ENCODE measurements at regions not wholly inside any gene's neighbourhood (a gene's known extent, or its start where the extent isn't known, plus 50 kb on each side); places are given as distances from the start of the nearest gene placed in this dataset.

DNA sequence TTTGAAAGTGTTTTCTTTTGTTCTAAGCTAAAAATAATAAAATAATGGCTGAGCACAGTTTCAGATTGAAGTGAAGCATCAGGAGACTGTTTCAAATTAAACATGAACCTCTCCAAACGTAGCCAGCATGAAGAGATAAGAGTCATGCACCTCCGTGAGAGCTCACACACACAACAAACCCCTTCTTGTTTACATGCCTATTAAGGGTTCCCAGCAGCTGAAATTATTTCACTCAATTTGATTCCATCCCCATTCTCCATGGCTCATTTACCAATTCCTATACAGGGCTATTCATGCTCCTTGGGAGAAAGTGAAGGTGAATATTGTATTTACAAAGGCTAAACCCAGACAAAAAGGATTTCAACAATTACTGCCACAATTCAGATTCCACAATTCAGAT lies 954.1 kb upstream of the INTU start:
- no peak overlapping the region for H3K27ac ChIP-seq
- no peaks in the 10 kb centered on the region for H3K27me3 ChIP-seq (ENCODE audit: insufficient read depth, low read depth, severe bottlenecking)
- no peak overlapping the region for H3K4me3 ChIP-seq (ENCODE audit: low read depth, low read length)
- no peak for DNase-seq
- H3K9me3 ChIP-seq (ENCODE audit: severe bottlenecking) = peaks cover 4% of the 10 kb centered on the region
- no peaks in the 10 kb centered on the region for H3K36me3 ChIP-seq
- TF ChIP-seq, protein P1, sequence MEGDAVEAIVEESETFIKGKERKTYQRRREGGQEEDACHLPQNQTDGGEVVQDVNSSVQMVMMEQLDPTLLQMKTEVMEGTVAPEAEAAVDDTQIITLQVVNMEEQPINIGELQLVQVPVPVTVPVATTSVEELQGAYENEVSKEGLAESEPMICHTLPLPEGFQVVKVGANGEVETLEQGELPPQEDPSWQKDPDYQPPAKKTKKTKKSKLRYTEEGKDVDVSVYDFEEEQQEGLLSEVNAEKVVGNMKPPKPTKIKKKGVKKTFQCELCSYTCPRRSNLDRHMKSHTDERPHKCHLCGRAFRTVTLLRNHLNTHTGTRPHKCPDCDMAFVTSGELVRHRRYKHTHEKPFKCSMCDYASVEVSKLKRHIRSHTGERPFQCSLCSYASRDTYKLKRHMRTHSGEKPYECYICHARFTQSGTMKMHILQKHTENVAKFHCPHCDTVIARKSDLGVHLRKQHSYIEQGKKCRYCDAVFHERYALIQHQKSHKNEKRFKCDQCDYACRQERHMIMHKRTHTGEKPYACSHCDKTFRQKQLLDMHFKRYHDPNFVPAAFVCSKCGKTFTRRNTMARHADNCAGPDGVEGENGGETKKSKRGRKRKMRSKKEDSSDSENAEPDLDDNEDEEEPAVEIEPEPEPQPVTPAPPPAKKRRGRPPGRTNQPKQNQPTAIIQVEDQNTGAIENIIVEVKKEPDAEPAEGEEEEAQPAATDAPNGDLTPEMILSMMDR (IDR thresholded peaks at IDR 0.05; ENCODE audit: low read depth, low read length) = no peak

DNA sequence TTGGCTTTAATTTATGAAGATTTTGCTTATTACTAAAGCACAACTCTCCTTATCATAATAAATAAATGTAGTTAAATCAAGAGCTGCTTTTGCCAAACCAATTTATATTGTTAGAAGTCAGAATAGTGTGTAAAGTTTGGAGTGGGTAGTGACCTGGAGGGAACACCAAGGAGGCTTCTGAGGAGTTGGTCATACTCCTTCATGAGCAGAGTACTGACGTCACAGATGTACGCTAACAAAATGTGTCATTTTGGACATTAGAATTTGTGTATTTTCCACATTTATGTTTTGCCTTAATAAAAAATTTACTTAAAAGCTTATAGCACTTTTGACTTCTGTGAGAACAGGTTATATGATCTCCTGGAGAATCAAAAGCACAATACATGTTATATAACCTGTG lies 953.5 kb upstream of the INTU start:
- peaks cover 2% of the 10 kb centered on the region for H3K9me3 ChIP-seq (ENCODE audit: severe bottlenecking)
- TF ChIP-seq, protein P1 (IDR thresholded peaks at IDR 0.05; ENCODE audit: low read depth, low read length) = no peak

DNA sequence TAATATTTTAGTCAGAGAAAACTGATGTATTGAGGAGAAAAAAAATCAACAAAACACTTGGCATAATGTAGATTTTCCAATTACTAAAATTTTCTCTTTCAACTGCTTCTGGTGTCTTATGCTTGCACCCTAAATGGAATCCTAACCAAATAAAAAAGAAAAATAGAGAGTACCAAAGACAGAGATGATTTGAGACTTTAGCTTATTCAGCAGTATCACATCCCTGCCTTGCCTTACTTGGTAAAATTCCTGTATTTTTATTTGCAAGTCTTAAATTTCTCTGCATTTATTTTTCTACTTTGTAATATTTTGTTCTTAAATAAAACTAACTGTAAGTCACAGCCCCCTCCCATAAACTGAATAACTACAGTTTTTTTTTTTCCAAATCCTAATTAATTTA lies 950.5 kb upstream of the INTU start:
- DNase-seq = no peak
- Histone ChIP-seq H3K27me3 (ENCODE audit: insufficient read depth, low read depth, severe bottlenecking) (no peaks in the 10 kb centered on the region), H3K9me3 (ENCODE audit: severe bottlenecking) (no peaks in the 10 kb centered on the region), H3K27ac (no peak overlapping the region), H3K4me3 (ENCODE audit: low read depth, low read length) (no peak overlapping the region), H3K36me3 (no peaks in the 10 kb centered on the region)
- TF ChIP-seq, protein P1 (IDR thresholded peaks at IDR 0.05; ENCODE audit: low read depth, low read length) = no peak

More for the DNA sequence above, 953.5 kb upstream of the INTU start:
- Histone ChIP-seq H3K27me3 (ENCODE audit: insufficient read depth, low read depth, severe bottlenecking) (no peaks in the 10 kb centered on the region), H3K4me3 (ENCODE audit: low read depth, low read length) (no peak overlapping the region), H3K36me3 (no peaks in the 10 kb centered on the region), H3K27ac (no peak overlapping the region)
- no peak for DNase-seq

DNA sequence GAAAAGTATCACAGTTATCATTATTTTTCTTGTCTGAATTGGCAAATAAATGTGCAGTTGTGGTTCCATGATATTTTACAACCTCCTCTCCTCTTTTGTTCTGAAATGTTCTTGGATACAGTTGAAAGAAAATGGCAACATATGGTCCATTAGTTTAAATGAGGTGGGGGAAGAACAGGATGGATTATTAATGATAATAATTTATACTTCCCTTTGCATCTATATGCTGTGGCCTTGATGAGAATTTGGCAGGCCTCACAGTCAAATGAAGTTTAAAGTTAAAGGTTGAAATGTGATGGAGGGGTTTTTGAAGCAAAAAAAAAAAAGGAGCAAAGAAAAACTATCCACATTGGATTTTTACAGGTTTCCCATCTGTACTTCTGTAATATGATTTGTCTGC lies 946.3 kb upstream of the INTU start:
- no peaks in the 10 kb centered on the region for H3K27me3 ChIP-seq (ENCODE audit: insufficient read depth, low read depth, severe bottlenecking)
- TF ChIP-seq, protein P1 (IDR thresholded peaks at IDR 0.05; ENCODE audit: low read depth, low read length) = no peak
- H3K4me3 ChIP-seq (ENCODE audit: low read depth, low read length) = no peak overlapping the region
- no peaks in the 10 kb centered on the region for H3K9me3 ChIP-seq (ENCODE audit: severe bottlenecking)
- no peak overlapping the region for H3K27ac ChIP-seq
- H3K36me3 ChIP-seq = no peaks in the 10 kb centered on the region
- no peak for DNase-seq

DNA sequence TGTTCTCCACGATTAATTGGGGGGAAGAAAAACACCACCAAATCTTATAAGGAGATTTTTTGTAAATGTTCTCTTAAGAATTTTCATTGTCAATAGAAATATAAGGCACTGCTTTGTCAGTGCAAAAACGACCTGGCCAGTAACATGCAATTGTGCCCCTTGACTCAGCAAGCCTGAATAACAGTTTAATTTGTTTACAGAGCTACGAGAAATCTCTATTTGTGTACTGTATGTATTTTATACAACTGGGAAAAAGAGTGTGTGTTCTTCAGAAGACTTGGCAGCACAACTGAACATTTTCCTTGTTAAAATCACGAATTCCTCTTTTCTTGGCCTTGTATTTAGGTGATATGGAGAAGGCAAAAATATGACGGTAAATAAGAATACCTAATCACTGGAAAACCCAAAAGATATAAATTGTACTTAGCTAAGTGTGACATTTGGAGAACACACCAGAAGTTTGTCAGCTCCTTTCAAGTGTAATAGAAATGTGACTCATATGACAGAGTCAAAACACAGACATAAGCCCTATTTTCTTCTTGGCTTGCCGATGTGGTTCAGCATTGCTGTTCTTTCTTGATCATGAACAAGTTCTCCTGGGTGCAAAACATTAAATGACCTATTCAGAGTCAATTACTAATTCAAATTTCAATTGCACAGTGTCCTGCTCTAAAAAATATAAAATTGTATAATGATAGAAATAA lies 945.0 kb upstream of the INTU start:
- Histone ChIP-seq H3K27ac (no peak overlapping the region), H3K9me3 (ENCODE audit: severe bottlenecking) (no peaks in the 10 kb centered on the region), H3K36me3 (no peaks in the 10 kb centered on the region), H3K27me3 (ENCODE audit: insufficient read depth, low read depth, severe bottlenecking) (no peaks in the 10 kb centered on the region), H3K4me3 (ENCODE audit: low read depth, low read length) (no peak overlapping the region)
- TF ChIP-seq, protein P1 (IDR thresholded peaks at IDR 0.05; ENCODE audit: low read depth, low read length) = no peak
- no peak for DNase-seq

DNA sequence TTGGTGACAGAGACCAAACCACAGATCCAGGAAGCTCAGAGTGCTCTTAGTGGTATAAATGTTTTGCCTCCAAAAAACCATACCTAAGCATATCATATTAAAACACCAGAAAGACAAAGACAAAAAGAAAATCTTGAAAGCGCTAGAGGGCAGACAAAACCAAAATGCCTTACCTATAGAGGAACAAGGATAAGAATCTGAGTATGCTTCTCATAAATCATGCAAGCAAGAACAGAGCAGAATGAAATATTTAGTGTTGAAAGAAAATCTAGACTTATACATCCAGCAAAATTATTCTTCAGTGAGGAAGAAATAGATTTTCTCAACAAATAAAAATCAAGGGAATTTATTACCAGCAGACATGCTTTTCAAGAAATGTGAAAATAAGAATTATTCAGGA lies 941.0 kb upstream of the INTU start:
- H3K36me3 ChIP-seq = no peaks in the 10 kb centered on the region
- H3K27me3 ChIP-seq (ENCODE audit: insufficient read depth, low read depth, severe bottlenecking) = no peaks in the 10 kb centered on the region
- no peaks in the 10 kb centered on the region for H3K9me3 ChIP-seq (ENCODE audit: severe bottlenecking)
- no peak overlapping the region for H3K4me3 ChIP-seq (ENCODE audit: low read depth, low read length)
- no peak for DNase-seq
- no peak overlapping the region for H3K27ac ChIP-seq
- TF ChIP-seq, protein P1 (IDR thresholded peaks at IDR 0.05; ENCODE audit: low read depth, low read length) = no peak
